RPMI8226 (cell line): ENCODE measurements at regions not wholly inside any gene's neighbourhood (a gene's known extent, or its start where the extent isn't known, plus 50 kb on each side); places are given as distances from the start of the nearest gene placed in this dataset.

Experiments used
- DNase-seq: peaks from one replicate; pipeline ENCODE4 v3.0.0-alpha.2; 2015

DNA sequence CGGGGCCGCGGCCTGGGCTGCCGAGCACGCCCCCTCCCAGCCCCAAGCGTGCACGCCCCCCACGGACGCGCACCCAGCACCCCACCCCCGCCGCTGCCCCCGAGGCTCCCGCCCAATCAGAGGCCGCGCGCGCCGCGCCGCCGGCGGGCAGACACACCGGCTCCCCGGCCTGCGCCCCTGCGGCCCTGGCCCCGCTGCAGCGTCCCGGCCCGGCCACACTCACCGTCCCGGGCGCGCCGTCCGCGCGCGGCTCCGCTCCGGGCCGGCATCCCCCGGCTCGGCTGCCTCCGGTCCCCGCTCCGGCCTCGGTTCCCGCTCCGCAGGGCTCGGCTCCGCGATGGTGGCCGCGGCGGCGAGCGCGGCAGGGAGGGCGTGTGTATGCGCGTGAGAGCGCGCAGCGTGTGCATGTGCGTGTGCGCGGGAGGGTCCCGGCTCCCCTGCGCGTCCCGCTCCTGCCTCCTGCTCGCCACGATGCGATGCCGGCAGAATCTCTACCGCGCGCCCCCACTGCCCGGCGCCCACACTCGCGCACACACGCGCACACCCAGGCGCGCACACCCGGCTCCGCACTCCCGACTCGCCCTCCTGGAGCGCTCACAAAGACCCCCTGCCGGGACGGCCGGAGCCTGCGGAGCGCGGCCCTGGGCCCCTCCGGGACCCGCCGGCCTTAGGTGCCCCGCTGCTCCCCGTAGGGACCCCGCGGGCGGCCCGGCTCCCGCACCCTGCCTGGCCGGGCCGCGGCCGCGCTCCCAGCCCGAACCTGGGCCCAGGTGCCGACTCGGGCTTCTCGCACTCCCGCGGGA is 186.5 kb upstream of the LINGO1 start:
- no peak for DNase-seq

DNA sequence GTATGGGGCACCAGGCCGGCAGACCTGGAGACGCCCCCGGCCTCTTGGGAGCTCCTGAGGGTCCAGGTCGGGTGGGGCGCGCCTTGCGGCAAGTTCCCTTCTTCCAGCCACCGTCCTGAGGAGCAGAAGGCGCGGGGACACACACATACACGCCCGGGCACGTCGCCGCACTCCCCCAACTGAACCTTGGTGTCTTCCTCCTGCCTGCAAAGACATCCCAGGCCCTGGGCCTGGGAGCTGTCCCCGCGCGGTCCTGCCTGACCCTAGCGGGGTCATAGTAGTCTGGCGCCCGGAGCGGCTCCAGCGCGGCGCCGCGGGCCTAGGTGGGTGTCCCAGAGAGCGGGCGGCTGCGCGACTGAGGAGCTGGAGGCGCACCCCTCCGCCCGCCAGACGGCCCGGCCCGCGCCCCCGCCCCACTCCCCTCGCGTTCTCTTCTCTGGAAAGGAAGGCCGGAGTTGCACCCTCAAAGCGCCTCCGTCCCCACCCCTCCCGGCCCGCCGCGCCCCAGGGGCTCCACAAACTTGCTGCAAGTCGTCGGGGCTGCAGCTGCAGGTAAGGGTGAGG is 185.9 kb upstream of the LINGO1 start:
- no peak for DNase-seq

DNA sequence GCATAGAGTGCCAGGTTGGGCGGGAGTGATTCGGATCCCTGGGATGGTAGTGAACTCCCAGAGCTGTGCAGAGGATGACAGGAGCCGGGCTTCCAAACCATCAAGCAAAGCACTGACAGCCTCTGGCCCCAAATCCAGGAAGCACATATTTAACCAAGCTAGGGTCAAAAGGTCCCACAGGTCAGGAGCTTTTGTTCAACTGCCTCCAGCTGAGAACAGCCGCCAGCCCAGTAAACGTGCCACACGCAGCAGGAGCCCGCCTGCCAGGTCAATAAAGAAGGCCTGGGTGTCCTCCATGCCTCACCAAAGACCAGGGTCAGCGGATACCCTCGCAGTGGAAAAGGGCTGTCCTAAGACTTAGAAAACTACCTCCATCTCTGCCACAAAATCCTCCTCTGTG is 184.7 kb upstream of the LINGO1 start:
- no peak for DNase-seq

- DNase-seq: no peak
Observed at GRCh38 chr15:77816983-77817382, 184.3 kb upstream of the LINGO1 start.

DNA sequence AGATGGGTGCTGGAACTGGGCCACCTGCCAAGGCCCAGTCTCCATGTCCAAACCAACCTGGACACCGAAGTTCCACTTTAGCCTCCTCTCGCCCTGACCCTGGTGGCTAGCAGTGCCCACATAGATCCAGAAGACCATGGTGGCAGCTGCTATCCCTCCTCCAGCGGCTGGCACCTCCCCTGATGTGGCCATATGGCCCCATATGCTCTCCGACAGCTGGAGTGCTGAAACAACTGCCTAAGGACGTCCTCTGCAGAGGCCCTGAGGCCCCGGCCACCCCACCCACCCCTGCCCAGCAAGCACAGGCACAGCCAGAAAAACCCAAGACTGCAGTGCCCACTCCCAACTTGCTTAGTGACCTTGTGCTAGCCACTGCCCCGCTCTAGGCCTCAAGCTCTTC is 182.3 kb upstream of the LINGO1 start:
- no peak for DNase-seq

DNA sequence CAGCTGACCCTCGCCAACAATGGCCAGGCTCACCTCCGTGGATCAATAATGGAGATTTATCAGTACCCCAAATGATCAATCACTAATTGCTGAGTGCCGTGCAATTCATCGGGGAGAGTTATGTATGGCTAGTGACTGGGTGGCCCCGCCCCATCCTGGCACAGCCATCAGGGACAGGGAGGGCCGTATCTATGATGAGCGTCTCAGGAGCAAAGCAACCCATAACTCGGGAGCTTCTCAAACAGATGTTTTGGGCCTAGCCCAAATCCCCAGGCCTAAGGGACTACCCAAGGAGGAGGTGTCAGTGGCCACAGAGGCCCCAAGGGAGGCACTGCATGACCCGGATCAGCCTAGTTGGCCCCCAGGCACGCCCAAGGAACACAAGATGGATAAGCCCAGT is 180.0 kb upstream of the LINGO1 start:
- no peak for DNase-seq

DNA sequence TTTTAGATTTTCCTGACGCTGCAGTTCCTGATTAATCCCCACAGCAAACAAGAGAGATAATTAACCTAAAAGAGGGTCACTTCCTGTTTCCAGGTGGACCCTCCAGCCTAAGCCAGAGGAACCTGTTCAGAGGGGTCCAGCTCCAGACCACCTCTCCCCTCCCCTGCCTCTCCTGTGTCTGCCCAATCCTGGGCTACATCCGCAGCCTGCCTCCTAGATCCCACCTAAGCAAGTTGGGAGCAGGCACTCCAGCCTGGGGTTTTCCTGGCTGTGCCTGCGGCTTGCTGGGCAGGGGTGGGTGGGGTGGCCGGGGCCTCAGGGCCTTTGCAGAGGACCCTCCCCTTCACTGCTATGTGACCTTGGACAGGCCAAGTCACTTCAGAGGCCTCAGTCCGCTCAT is 178.6 kb upstream of the LINGO1 start:
- no peak for DNase-seq

GRCh38 chr15:77810130-77810571 is 177.4 kb upstream of the LINGO1 start:
- DNase-seq: no peak

DNA sequence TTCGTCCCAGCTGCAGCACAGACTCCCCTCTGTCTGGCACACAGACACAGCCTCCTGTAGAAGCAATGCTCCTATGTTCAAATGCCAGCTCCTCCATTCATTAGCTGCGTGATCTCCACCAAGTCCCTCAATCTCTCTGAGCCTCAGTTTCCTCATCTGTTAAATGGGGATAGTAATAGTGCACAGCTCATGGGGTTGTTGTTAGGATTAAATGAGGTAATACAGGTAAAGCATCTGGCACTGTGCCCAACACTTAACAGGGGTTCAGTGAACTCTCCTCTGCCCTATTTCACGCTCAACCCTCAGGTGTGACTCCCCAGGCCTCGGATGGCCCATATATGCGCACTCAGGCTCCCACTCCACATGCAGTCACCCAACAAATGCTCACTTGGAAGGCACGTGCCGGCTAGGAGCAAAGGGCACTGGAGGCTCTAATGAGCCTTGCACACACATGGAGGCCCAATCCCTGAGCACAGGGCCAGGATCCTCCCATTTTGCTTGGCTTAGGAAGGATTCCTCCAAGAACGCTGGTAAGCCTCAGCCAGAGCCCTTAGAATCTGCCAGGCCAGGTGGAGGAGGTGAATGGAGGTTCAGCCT is 176.0 kb upstream of the LINGO1 start:
- DNase-seq: no peak

DNA sequence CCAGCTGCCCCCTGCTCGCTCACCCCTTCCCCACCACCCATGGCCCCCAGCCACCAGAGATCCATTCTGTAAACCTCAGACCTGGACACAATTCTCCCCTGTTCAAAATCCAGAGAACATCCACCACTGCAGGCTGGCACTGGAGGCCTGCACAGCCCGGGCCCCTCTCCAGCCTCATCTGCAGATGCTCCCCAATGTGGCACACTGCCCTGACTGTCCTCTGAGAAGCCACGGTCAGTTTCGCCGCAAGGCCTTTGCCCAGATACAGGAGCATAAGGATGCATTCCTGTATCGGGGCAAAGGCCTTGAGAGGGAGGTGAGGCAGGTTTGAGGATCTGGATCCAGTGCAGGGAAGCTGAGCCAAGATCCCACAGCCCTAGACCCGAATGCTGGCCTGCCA is 175.4 kb upstream of the LINGO1 start:
- DNase-seq: no peak

GRCh38 chr15:77807611-77808010 is 174.9 kb upstream of the LINGO1 start:
- DNase-seq: no peak

GRCh38 chr15:77807115-77807514 is 174.4 kb upstream of the LINGO1 start:
- no peak for DNase-seq

- no peak for DNase-seq
Observed at GRCh38 chr15:77804210-77804609, 171.5 kb upstream of the LINGO1 start.

DNA sequence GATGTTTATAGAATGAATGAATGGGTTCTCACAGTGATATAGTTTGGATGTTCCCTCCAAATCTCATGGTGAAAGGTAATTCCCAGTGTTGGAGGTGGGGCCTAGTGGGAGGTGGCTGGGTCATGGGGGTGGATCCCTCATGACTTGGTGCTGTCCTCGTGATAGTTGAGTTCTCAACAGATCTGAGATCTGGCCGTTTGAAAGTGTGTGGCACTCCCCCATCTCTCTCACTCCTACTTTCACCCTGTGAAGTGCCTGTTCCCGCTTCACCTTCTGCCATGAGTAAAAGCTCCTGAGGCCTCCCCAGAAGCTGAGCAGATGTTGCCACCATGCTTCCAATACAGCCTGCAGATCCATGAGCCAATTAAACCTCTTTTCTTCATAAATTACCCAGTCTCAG is 170.8 kb upstream of the LINGO1 start:
- DNase-seq: no peak

GRCh38 chr15:77800305-77800704 is 167.6 kb upstream of the LINGO1 start:
- no peak for DNase-seq

DNA sequence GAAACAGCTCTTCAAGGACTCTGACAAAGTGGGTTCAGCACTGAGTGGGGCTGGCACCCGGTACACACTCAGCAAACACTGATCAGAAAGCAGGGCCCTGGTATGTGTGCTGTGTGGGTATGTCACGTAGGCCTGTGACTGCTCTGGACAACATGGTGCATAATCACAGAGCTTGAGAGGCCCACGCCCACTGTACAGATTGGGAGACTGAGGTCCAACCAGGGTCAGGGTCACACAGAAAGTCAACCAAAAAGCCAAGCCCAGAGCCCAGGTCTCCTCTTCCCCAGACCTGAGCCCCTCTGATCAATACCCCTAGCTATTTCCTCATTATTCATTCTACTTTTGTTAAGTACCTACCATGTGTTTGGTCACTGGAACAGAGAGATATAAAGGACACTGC is 166.1 kb upstream of the LINGO1 start:
- no peak for DNase-seq

GRCh38 chr15:77798151-77798835 is 165.6 kb upstream of the LINGO1 start:
- DNase-seq: peak; percentile 52

GRCh38 chr15:77797270-77797669 is 164.6 kb upstream of the LINGO1 start:
- peak; percentile 97 for DNase-seq

GRCh38 chr15:77796046-77796729 is 163.5 kb upstream of the LINGO1 start:
- no peak for DNase-seq

GRCh38 chr15:77795446-77795845 is 162.7 kb upstream of the LINGO1 start:
- DNase-seq: no peak

GRCh38 chr15:77791941-77792340 is 159.2 kb upstream of the LINGO1 start:
- no peak for DNase-seq

- no peak for DNase-seq
Observed at GRCh38 chr15:77790481-77790880, 157.8 kb upstream of the LINGO1 start.

DNA sequence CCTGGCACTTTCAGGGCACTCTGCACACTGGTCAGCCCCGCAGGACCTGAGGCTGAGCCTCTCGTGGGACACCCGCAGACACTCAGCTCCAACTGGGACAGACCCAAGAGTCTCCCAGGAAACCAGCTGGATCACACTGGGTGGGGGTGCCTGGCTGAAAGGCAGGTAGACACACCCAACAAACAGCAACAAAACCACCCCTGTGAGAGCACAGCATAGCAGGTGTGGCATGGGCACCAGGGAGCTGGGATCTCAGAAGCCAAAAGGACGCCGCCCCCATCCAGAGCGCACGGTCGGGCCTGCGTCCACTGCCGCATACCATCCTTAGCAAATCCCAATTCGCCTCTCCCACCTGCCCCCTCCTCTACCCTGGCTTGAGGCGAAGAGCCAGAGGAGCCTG is 154.2 kb upstream of the LINGO1 start:
- DNase-seq: no peak
